GM23338 (cell line): ENCODE measurements at regions not wholly inside any gene's neighbourhood (a gene's known extent, or its start where the extent isn't known, plus 50 kb on each side); places are given as distances from the start of the nearest gene placed in this dataset.

Experiments
- ATAC-seq: fragments of 200-7000 bp; cut with Tn5 transposase; 3 replicates; pipeline ENCODE4 v1.9.1; 2020
- DNase-seq: peaks from one replicate; pipeline ENCODE4 v3.0.0-alpha.2; 2015; ENCODE audit warnings: low spot score
- H2AFZ ChIP-seq: fragments of 200-600 bp; sonication (generic); 2 replicates; pipeline ENCODE4 v1.8.0; 2016; ENCODE audit warnings: antibody characterized with exemption, mild to moderate bottlenecking, moderate library complexity
- H3F3A ChIP-seq: fragments of 200-600 bp; sonication (generic); replicated peaks from 2 replicates; pipeline ENCODE4 v1.8.0; 2017; ENCODE audit warnings: antibody characterized with exemption, mixed run types, low read depth
- H3K27ac ChIP-seq: fragments of 200-600 bp; sonication (generic); 2 replicates; pipeline ENCODE4 v1.6.1; 2016; ENCODE audit warnings: low read depth
- H3K27me3 ChIP-seq: fragments of 200-600 bp; sonication (generic); 2 replicates; pipeline ENCODE4 v1.8.0; 2016; ENCODE audit warnings: mild to moderate bottlenecking, mixed run types, moderate library complexity; ENCODE audit not compliant: insufficient read depth
- H3K36me3 ChIP-seq: fragments of 200-600 bp; sonication (generic); 2 replicates; pipeline ENCODE4 v1.8.0; 2016; ENCODE audit warnings: mild to moderate bottlenecking; ENCODE audit not compliant: insufficient read depth
- H3K4me1 ChIP-seq: fragments of 200-600 bp; sonication (generic); 2 replicates; pipeline ENCODE4 v1.8.0; 2016; ENCODE audit warnings: mild to moderate bottlenecking, moderate library complexity; ENCODE audit not compliant: insufficient read depth
- H3K4me2 ChIP-seq: fragments of 200-600 bp; sonication (generic); 2 replicates; pipeline ENCODE4 v1.7.1; 2017; ENCODE audit warnings: mixed run types
- H3K4me3 ChIP-seq: fragments of 200-600 bp; sonication (generic); 2 replicates; pipeline ENCODE4 v1.6.1; 2016; ENCODE audit warnings: mixed run types
- H3K79me2 ChIP-seq: fragments of 200-600 bp; sonication (generic); replicated peaks from 2 replicates; pipeline ENCODE4 v1.8.0; 2017; ENCODE audit warnings: mild to moderate bottlenecking; ENCODE audit not compliant: insufficient read depth
- H3K9me2 ChIP-seq: fragments of 200-600 bp; sonication (generic); 2 replicates; pipeline ENCODE4 v1.8.0; 2017; ENCODE audit not compliant: insufficient read depth
- H4K20me1 ChIP-seq: fragments of 200-600 bp; sonication (generic); replicated peaks from 2 replicates; pipeline ENCODE4 v1.8.0; 2017; ENCODE audit warnings: mild to moderate bottlenecking; ENCODE audit not compliant: insufficient read depth
- H3K27ac Mint-ChIP-seq: 2 replicates; pipeline ENCODE4 v1.8.0; 2020; ENCODE audit warnings: inconsistent platforms, mild to moderate bottlenecking, moderate library complexity, mixed read lengths
- H3K27me3 Mint-ChIP-seq: 3 replicates; pipeline ENCODE4 v1.8.0; 2022; ENCODE audit warnings: low read depth, mild to moderate bottlenecking, moderate library complexity, mixed read lengths, inconsistent platforms; ENCODE audit not compliant: insufficient read depth, poor library complexity
- H3K36me3 Mint-ChIP-seq: 3 replicates; pipeline ENCODE4 v1.8.0; 2021; ENCODE audit warnings: low read depth, mild to moderate bottlenecking, inconsistent platforms, moderate library complexity, mixed read lengths
- H3K4me1 Mint-ChIP-seq: 3 replicates; pipeline ENCODE4 v1.8.0; 2020; ENCODE audit warnings: mild to moderate bottlenecking, inconsistent platforms, mixed read lengths
- H3K4me3 Mint-ChIP-seq: 3 replicates; pipeline ENCODE4 v1.8.0; 2021; ENCODE audit warnings: moderate library complexity, mild to moderate bottlenecking, inconsistent platforms, mixed read lengths
- H3K9me3 Mint-ChIP-seq: 3 replicates; pipeline ENCODE4 v1.8.0; 2020; ENCODE audit warnings: moderate library complexity, mild to moderate bottlenecking, inconsistent platforms, mixed read lengths
- TF ChIP-seq, protein P1 (sequence below): fragments of 250-450 bp; sonication (Bioruptor Pico); IDR thresholded peaks from 2 replicates; pipeline ENCODE4 v1.5.0; 2020; ENCODE audit warnings: mild to moderate bottlenecking, moderate library complexity
- TF ChIP-seq, protein P2 (sequence below): IDR thresholded peaks from one replicate; pipeline ENCODE4 v1.6.1; 2018; ENCODE audit warnings: antibody characterized with exemption; ENCODE audit not compliant: unreplicated experiment

DNA sequence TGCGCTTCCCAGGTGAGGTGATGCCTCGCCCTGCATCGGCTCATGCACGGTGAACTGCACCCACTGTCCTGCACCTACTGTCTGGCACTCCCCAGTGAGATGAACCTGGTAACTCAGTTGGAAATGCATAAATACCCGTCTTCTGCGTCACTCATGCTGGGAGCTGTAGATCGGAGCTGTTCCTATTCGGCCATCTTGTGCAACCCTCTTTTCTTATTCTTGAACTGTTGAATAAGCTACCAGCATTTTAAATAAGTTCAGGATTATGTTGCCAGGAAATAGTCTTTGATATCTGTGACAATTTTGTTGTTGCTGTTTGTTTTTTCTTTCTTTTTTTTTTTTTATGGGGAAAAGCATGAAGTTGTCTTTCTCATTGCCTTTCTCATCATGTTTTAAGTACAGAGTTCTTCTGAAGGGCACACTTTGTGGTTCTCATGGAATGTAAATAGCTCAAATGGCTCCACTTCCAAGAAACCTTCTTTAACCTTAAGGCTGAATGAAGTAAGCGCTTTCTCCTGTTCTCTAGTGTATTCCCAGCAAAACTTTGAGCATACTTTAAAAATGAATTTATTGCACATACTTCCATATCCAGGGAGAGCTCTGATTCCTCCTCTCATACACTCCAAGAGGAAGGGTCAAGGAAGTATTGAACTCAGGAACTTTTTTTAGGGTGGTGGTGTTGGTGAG is 468.0 kb upstream of the TBL1XR1 start:
- Histone ChIP-seq H3K9me2 (no peaks in the 10 kb centered on the region; the same call in 1 of the 2 replicates), H2AFZ (no peak overlapping the region), H4K20me1 (no peaks in the 10 kb centered on the region), H3K4me2 (no peak overlapping the region), H3K36me3 (peaks cover 4% of the 10 kb centered on the region; the same call in 1 of the 2 replicates), H3F3A (no peaks in the 10 kb centered on the region), H3K4me1 (no peaks in the 10 kb centered on the region), H3K27me3 (no peaks in the 10 kb centered on the region), H3K79me2 (no peaks in the 10 kb centered on the region), H3K4me3 (no peak overlapping the region), H3K27ac (no peak overlapping the region)
- TF ChIP-seq, protein P1, sequence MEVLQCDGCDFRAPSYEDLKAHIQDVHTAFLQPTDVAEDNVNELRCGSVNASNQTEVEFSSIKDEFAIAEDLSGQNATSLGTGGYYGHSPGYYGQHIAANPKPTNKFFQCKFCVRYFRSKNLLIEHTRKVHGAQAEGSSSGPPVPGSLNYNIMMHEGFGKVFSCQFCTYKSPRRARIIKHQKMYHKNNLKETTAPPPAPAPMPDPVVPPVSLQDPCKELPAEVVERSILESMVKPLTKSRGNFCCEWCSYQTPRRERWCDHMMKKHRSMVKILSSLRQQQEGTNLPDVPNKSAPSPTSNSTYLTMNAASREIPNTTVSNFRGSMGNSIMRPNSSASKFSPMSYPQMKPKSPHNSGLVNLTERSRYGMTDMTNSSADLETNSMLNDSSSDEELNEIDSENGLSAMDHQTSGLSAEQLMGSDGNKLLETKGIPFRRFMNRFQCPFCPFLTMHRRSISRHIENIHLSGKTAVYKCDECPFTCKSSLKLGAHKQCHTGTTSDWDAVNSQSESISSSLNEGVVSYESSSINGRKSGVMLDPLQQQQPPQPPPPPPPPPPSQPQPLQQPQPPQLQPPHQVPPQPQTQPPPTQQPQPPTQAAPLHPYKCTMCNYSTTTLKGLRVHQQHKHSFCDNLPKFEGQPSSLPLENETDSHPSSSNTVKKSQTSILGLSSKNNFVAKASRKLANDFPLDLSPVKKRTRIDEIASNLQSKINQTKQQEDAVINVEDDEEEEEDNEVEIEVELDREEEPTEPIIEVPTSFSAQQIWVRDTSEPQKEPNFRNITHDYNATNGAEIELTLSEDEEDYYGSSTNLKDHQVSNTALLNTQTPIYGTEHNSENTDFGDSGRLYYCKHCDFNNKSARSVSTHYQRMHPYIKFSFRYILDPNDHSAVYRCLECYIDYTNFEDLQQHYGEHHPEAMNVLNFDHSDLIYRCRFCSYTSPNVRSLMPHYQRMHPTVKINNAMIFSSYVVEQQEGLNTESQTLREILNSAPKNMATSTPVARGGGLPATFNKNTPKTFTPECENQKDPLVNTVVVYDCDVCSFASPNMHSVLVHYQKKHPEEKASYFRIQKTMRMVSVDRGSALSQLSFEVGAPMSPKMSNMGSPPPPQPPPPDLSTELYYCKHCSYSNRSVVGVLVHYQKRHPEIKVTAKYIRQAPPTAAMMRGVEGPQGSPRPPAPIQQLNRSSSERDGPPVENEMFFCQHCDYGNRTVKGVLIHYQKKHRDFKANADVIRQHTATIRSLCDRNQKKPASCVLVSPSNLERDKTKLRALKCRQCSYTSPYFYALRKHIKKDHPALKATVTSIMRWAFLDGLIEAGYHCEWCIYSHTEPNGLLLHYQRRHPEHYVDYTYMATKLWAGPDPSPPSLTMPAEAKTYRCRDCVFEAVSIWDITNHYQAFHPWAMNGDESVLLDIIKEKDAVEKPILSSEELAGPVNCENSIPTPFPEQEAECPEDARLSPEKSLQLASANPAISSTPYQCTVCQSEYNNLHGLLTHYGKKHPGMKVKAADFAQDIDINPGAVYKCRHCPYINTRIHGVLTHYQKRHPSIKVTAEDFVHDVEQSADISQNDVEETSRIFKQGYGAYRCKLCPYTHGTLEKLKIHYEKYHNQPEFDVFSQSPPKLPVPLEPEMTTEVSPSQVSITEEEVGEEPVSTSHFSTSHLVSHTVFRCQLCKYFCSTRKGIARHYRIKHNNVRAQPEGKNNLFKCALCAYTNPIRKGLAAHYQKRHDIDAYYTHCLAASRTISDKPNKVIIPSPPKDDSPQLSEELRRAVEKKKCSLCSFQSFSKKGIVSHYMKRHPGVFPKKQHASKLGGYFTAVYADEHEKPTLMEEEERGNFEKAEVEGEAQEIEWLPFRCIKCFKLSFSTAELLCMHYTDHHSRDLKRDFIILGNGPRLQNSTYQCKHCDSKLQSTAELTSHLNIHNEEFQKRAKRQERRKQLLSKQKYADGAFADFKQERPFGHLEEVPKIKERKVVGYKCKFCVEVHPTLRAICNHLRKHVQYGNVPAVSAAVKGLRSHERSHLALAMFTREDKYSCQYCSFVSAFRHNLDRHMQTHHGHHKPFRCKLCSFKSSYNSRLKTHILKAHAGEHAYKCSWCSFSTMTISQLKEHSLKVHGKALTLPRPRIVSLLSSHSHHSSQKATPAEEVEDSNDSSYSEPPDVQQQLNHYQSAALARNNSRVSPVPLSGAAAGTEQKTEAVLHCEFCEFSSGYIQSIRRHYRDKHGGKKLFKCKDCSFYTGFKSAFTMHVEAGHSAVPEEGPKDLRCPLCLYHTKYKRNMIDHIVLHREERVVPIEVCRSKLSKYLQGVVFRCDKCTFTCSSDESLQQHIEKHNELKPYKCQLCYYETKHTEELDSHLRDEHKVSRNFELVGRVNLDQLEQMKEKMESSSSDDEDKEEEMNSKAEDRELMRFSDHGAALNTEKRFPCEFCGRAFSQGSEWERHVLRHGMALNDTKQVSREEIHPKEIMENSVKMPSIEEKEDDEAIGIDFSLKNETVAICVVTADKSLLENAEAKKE (CRISPR knock-in tag), result no peak
- TF ChIP-seq, protein P2, sequence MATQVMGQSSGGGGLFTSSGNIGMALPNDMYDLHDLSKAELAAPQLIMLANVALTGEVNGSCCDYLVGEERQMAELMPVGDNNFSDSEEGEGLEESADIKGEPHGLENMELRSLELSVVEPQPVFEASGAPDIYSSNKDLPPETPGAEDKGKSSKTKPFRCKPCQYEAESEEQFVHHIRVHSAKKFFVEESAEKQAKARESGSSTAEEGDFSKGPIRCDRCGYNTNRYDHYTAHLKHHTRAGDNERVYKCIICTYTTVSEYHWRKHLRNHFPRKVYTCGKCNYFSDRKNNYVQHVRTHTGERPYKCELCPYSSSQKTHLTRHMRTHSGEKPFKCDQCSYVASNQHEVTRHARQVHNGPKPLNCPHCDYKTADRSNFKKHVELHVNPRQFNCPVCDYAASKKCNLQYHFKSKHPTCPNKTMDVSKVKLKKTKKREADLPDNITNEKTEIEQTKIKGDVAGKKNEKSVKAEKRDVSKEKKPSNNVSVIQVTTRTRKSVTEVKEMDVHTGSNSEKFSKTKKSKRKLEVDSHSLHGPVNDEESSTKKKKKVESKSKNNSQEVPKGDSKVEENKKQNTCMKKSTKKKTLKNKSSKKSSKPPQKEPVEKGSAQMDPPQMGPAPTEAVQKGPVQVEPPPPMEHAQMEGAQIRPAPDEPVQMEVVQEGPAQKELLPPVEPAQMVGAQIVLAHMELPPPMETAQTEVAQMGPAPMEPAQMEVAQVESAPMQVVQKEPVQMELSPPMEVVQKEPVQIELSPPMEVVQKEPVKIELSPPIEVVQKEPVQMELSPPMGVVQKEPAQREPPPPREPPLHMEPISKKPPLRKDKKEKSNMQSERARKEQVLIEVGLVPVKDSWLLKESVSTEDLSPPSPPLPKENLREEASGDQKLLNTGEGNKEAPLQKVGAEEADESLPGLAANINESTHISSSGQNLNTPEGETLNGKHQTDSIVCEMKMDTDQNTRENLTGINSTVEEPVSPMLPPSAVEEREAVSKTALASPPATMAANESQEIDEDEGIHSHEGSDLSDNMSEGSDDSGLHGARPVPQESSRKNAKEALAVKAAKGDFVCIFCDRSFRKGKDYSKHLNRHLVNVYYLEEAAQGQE, result no peak
- Mint-ChIP-seq H3K4me1 (no peaks in the 10 kb centered on the region; the same call in 2 of the 3 replicates), H3K27me3 (peaks cover 8% of the 10 kb centered on the region), H3K9me3 (peaks cover 33% of the 10 kb centered on the region), H3K27ac (no peak overlapping the region), H3K4me3 (no peak overlapping the region), H3K36me3 (peaks cover 23% of the 10 kb centered on the region)
- no peak for DNase-seq
- ATAC-seq, result no peak
